ENCODE measurements at regions not wholly inside any gene's neighbourhood (a gene's known extent, or its start where the extent isn't known, plus 50 kb on each side); places are given as distances from the start of the nearest gene placed in this dataset.

- TF ChIP-seq FOXK2 (IDR thresholded peaks at IDR 0.05) = no peak
- TF ChIP-seq SP1 (IDR thresholded peaks at IDR 0.05) = no peak
- TF ChIP-seq ELF4 (IDR thresholded peaks at IDR 0.05) = no peak
- no peak for TF ChIP-seq FOXA1 (IDR thresholded peaks at IDR 0.05)
- no peak for TF ChIP-seq ZNF384 (IDR thresholded peaks at IDR 0.05)
- no peak for TF ChIP-seq TARDBP (IDR thresholded peaks at IDR 0.05)
- TF ChIP-seq SUZ12 (IDR thresholded peaks at IDR 0.05) = no peak
- TF ChIP-seq BHLHE40 (IDR thresholded peaks at IDR 0.05; ENCODE audit: borderline replicate concordance) = no peak
- TF ChIP-seq LEF1 (IDR thresholded peaks at IDR 0.05; ENCODE audit: borderline replicate concordance) = no peak
- no peak for TF ChIP-seq FOXM1 (IDR thresholded peaks at IDR 0.05; ENCODE audit: borderline replicate concordance)
Observed at GRCh38 chr11:82676483-82677094, 57.1 kb downstream of the FAM181B start.
